Thyroid gland (tissue), 4 donors: ENCODE measurements at regions not wholly inside any gene's neighbourhood (a gene's known extent, or its start where the extent isn't known, plus 50 kb on each side); places are given as distances from the start of the nearest gene placed in this dataset.

Experiments
- DNase-seq, 2 donors: peaks; one replicate each; pipeline ENCODE4 v3.0.0-alpha.2; 2019
- H3K27ac ChIP-seq, 3 donors: fragments of 200-600 bp; sonication (generic); 1 replicate in 2 of 3; 2 replicates in 1 of 3; pipeline ENCODE4 v1.5.1; 2016 to 2019; ENCODE audit warnings: mild to moderate bottlenecking in 1 of 3, moderate library complexity in 1 of 3
- H3K27me3 ChIP-seq: fragments of 200-600 bp; sonication (generic); one replicate; pipeline ENCODE4 v1.5.1; 2019
- H3K36me3 ChIP-seq, 2 donors: fragments of 200-600 bp; sonication (generic); one replicate each; pipeline ENCODE4 v1.5.1; 2016 to 2019
- H3K4me1 ChIP-seq, 2 donors: fragments of 200-600 bp; sonication (generic); one replicate each; pipeline ENCODE4 v1.5.1; 2017 to 2019
- H3K4me3 ChIP-seq, 3 donors: fragments of 200-600 bp; sonication (generic); replicated peaks in 1 of 3; 1 replicate in 2 of 3; 2 replicates in 1 of 3; pipeline ENCODE4 v1.5.1; 2016; ENCODE audit warnings: mild to moderate bottlenecking in 1 of 3
- H3K9me3 ChIP-seq: fragments of 200-600 bp; sonication (generic); one replicate; pipeline ENCODE4 v1.5.1; 2017
- CTCF ChIP-seq, 6 experiments: fragments of 200-600 bp in 3 of 6; fragments of 450-650 bp in 3 of 6; sonication (generic) in 3 of 6; IDR thresholded peaks; one replicate each; pipeline ENCODE4 v1.5.1; 2016 to 2019; ENCODE audit warnings: antibody characterized with exemption in 6 of 6, mild to moderate bottlenecking in 2 of 6, inconsistent platforms in 1 of 6, moderate library complexity in 1 of 6
- POLR2A ChIP-seq, 2 donors: fragments of 450-650 bp; IDR thresholded peaks; one replicate each; pipeline ENCODE4 v1.6.1; 2017; ENCODE audit warnings: antibody characterized with exemption in 2 of 2, mild to moderate bottlenecking in 2 of 2, moderate library complexity in 1 of 2
- WGBS, 2 donors: methylation state at CpG; one replicate each; pipeline ENCODE4 v1.1.5; 2017; 5-methylcytosine and 5-hydroxymethylcytosine counted together
- intact Hi-C: fragments of 100-400 bp; cut with DNase I; formaldehyde crosslinking; loops from one replicate; pipeline ENCODE4 v1.15.1; 2023

DNA sequence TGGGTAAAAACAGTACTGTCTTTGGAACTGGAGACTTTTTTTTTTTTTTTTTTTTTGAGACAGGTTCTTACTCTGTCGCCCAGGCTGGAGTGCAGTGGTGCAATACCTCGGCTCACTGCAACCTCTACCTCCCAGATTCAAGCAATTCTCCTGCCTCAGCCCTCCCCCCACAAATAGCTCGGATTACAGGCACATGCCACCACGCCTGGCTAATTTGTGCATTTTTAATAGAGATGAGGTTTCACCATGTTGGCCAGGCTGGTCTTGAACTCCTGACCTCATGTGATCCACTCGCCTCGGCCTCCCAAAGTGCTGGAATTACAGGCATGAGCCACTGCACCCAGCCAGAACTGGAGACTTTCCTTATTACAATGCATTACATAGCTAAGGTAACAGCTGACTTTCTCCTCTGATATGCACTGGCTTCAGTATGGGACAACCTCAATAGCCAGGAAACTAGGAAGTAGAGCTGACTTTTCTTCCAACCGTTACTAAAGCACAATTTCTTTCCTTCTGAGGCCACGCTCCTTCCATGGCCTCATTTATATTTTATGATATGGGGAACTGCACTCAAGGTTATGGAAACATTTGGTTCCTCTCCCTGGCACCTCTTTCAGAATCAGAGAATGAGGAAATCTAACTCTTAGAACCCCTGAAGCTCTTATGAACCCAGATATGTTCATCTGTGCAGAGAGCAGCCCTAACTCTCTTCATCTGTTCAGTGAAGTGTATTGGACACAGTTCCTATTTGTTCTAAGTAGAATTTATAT, 53.5 kb upstream of the FAM9B start:
- Histone ChIP-seq H3K9me3 (no peaks in the 10 kb centered on the region), H3K27ac (no peak overlapping the region), H3K27me3 (no peaks in the 10 kb centered on the region), H3K4me1 (no peaks in the 10 kb centered on the region), H3K4me3 (no peak overlapping the region), H3K36me3 (no peaks in the 10 kb centered on the region)
- WGBS, 2 donors, result 69 to 76% methylated on average over 8 of the region's 8 CpGs
- intact Hi-C loops, result no loop called here
- TF ChIP-seq CTCF (IDR thresholded peaks at IDR 0.05), result no peak
- TF ChIP-seq POLR2A (IDR thresholded peaks at IDR 0.05), result no peak
- peak in 1 of 2 donors; percentile 1 for DNase-seq

DNA sequence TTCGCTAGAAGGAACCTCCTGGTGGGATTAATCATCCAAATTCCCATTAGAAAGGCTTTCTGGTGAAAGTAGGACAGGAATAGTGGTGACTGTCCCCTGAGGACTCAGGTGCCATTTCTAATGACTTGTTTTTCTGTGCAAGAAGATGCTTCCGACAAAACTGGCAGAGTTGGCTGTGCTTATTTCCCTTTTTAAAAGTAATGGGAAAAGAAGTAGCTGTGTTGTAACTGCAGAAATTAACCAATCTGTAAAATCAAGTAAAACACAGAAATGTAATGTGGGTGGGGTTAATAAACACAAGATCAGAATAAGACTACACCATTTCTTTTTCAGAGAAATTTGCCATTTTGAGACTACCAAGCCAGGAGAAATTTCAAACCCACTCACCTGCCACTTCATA, 55.0 kb upstream of the FAM9B start:
- intact Hi-C loops, result no loop called here
- Histone ChIP-seq H3K36me3 (no peaks in the 10 kb centered on the region), H3K27me3 (no peaks in the 10 kb centered on the region), H3K27ac (no peak overlapping the region), H3K4me1 (no peaks in the 10 kb centered on the region), H3K4me3 (no peak overlapping the region), H3K9me3 (no peaks in the 10 kb centered on the region)
- TF ChIP-seq POLR2A (IDR thresholded peaks at IDR 0.05) (no peak), CTCF (IDR thresholded peaks at IDR 0.05) (no peak)
- DNase-seq, result no peak
- 76 to 86% methylated on average over 2 of the region's 2 CpGs for WGBS, 2 donors

DNA sequence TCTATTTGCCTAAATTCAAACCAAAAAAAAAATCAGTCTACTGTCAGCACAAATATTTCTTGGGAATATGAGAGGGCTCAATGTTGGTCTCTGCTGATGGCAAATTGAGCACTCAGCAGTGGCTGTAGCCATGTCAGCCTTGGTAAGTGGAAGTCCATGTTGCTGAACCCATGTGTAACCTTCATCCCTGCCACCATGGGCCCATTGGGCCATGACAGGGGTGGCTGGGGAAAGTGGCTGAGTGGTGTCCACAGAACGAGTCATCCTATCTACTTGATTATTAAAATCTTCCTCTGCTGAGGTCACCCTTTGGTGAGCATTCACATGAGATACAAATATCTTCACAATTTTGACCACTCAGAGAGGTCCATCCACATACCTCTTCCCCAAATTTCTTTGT, 56.8 kb upstream of the FAM9B start:
- no peak for TF ChIP-seq POLR2A (IDR thresholded peaks at IDR 0.05)
- no peak for TF ChIP-seq CTCF (IDR thresholded peaks at IDR 0.05)
- Histone ChIP-seq H3K36me3 (no peaks in the 10 kb centered on the region), H3K9me3 (no peaks in the 10 kb centered on the region), H3K27me3 (no peaks in the 10 kb centered on the region), H3K4me3 (no peak overlapping the region), H3K4me1 (no peaks in the 10 kb centered on the region), H3K27ac (no peak overlapping the region)
- 69 to 100% methylated on average over 1 of the region's 1 CpG for WGBS, 2 donors
- intact Hi-C loops, result no loop called here
- DNase-seq, result no peak

DNA sequence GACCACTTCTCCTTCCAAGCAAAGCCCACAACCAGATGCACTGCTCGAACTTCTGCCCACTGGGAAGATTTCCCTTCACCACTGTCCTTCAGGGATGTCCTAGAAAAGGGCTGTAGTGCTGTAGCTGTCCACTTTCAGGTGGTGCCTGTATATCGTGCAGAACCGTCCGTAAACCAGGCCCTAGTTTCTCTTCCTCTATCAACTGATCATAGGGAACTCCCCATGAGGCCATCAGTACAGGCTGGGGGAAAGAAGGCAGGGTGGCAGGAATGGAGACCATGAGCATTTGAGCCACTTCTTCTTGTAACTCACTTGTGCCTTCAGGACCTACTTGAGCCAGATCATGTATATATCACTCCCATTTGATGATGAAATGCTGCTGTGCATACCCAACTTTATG, 57.3 kb upstream of the FAM9B start:
- H3K36me3 ChIP-seq, result no peaks in the 10 kb centered on the region
- no peak overlapping the region for H3K27ac ChIP-seq
- intact Hi-C loops, result no loop called here
- DNase-seq, result no peak
- H3K4me1 ChIP-seq, result no peaks in the 10 kb centered on the region
- TF ChIP-seq CTCF (IDR thresholded peaks at IDR 0.05) (no peak), POLR2A (IDR thresholded peaks at IDR 0.05) (no peak)
- no peaks in the 10 kb centered on the region for H3K27me3 ChIP-seq
- WGBS, 2 donors, result 94 to 95% methylated on average over 3 to 4 of the region's 4 CpGs
- H3K4me3 ChIP-seq, result no peak overlapping the region
- no peaks in the 10 kb centered on the region for H3K9me3 ChIP-seq

GRCh38 chrX:9102956-9103355, 69.0 kb upstream of the FAM9B start:
- no peak overlapping the region for H3K27ac ChIP-seq
- WGBS, 2 donors, result 75 to 79% methylated on average over 4 of the region's 4 CpGs

More at GRCh38 chrX:9102956-9103355, 69.0 kb upstream of the FAM9B start:
- no peak for TF ChIP-seq POLR2A (IDR thresholded peaks at IDR 0.05)
- no peak for TF ChIP-seq CTCF (IDR thresholded peaks at IDR 0.05)
- no peak for DNase-seq
- Histone ChIP-seq H3K27me3 (no peaks in the 10 kb centered on the region), H3K36me3 (no peaks in the 10 kb centered on the region), H3K4me1 (no peaks in the 10 kb centered on the region), H3K4me3 (no peak overlapping the region), H3K9me3 (no peaks in the 10 kb centered on the region)
- intact Hi-C loops, result no loop called here
